ENCODE measurements at regions not wholly inside any gene's neighbourhood (a gene's known extent, or its start where the extent isn't known, plus 50 kb on each side); places are given as distances from the start of the nearest gene placed in this dataset.
"Not testable (repeated sequence)": the region's sequence is repeated elsewhere in the genome, so short reads cannot be mapped to it uniquely, and the experiment has no call there.

- H3K9me3 Mint-ChIP-seq: peaks cover 24% of the 10 kb centered on the region
- H3K36me3 Mint-ChIP-seq (ENCODE audit: low read depth): no peaks in the 10 kb centered on the region
- H3K4me3 Mint-ChIP-seq: no peak overlapping the region
- no peaks in the 10 kb centered on the region for H3K27me3 Mint-ChIP-seq (ENCODE audit: low read depth)
- H3K27ac Mint-ChIP-seq: no peak overlapping the region
- H3K4me1 Mint-ChIP-seq (ENCODE audit: low read depth): no peaks in the 10 kb centered on the region
- DNase-seq (ENCODE audit: low spot score): no peak
Observed at GRCh38 chr19:29154163-29154562, 58.8 kb downstream of the UQCRFS1 start.

GRCh38 chr19:29145756-29146155 lies 67.2 kb downstream of the UQCRFS1 start:
- H3K4me1 Mint-ChIP-seq (ENCODE audit: low read depth): no peaks in the 10 kb centered on the region
- no peak for DNase-seq (ENCODE audit: low spot score)
- H3K27ac Mint-ChIP-seq: no peak overlapping the region
- no peaks in the 10 kb centered on the region for H3K27me3 Mint-ChIP-seq (ENCODE audit: low read depth)
- H3K4me3 Mint-ChIP-seq: no peak overlapping the region
- H3K36me3 Mint-ChIP-seq (ENCODE audit: low read depth): peaks cover 1% of the 10 kb centered on the region
- H3K9me3 Mint-ChIP-seq: peaks cover 11% of the 10 kb centered on the region

- DNase-seq (ENCODE audit: low spot score): no peak
- H3K4me1 Mint-ChIP-seq (ENCODE audit: low read depth): no peaks in the 10 kb centered on the region
- no peak overlapping the region for H3K4me3 Mint-ChIP-seq
Observed at GRCh38 chr19:29143183-29143582, 69.8 kb downstream of the UQCRFS1 start.

DNA sequence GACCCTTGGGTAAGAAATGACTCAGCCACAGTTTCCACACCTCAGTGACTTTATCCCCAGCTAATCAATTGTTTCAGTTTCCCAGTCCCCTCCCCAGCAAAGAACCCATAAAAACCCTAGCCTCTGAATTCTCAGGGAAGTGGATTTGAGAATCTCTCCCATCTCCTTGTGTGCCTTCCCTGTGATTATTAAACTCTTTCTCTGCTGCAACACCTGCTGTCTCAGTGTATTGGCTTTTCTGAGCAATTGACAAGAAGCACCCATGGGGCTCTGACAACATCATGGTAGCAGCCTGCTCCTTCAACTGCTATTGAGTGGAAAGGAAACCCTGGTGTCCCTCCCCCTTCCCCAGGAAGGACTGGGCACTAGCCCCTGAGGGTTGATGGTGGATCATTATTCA lies 73.7 kb downstream of the UQCRFS1 start:
- Mint-ChIP-seq H3K36me3 (ENCODE audit: low read depth) (peaks cover 1% of the 10 kb centered on the region), H3K4me3 (no peak overlapping the region), H3K27me3 (ENCODE audit: low read depth) (no peaks in the 10 kb centered on the region), H3K4me1 (ENCODE audit: low read depth) (no peaks in the 10 kb centered on the region), H3K9me3 (peaks cover 48% of the 10 kb centered on the region), H3K27ac (no peak overlapping the region)
- no peak for DNase-seq (ENCODE audit: low spot score)

More at GRCh38 chr19:29143183-29143582, 69.8 kb downstream of the UQCRFS1 start:
- Mint-ChIP-seq H3K36me3 (ENCODE audit: low read depth) (peaks cover 1% of the 10 kb centered on the region), H3K9me3 (peaks cover 29% of the 10 kb centered on the region), H3K27me3 (ENCODE audit: low read depth) (no peaks in the 10 kb centered on the region), H3K27ac (no peak overlapping the region)

- not testable (repeated sequence) for H3K4me1 Mint-ChIP-seq (ENCODE audit: low read depth); H3K4me3 Mint-ChIP-seq; H3K27ac Mint-ChIP-seq; H3K27me3 Mint-ChIP-seq (ENCODE audit: low read depth); H3K36me3 Mint-ChIP-seq (ENCODE audit: low read depth); DNase-seq (ENCODE audit: low spot score)
- peaks cover 45% of the 10 kb centered on the region for H3K9me3 Mint-ChIP-seq
Observed at GRCh38 chr19:29138206-29138605, 74.7 kb downstream of the UQCRFS1 start.

DNA sequence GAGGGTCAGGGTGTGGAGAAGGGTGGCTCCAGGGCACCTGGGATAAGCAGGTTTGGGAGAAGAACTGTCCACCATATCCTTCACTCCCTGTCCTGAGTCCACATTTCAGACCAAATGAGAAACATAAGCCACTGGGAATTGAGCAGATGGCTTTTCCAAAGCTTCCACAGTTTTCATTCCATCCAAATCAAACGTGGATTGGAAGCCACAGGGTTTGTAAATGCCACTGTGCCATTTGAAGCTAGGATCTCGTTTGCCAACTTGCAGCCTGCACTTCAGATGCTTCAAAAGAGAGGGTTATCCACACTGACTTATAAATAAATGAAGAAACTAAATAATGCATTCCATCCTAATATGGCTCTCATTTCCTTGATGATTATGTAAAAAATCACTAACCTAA lies 81.5 kb downstream of the UQCRFS1 start:
- DNase-seq (ENCODE audit: low spot score): no peak
- Mint-ChIP-seq H3K27me3 (ENCODE audit: low read depth) (no peaks in the 10 kb centered on the region), H3K4me1 (ENCODE audit: low read depth) (no peaks in the 10 kb centered on the region), H3K36me3 (ENCODE audit: low read depth) (no peaks in the 10 kb centered on the region), H3K4me3 (no peak overlapping the region), H3K27ac (no peak overlapping the region), H3K9me3 (peaks cover 7% of the 10 kb centered on the region)

GRCh38 chr19:29129148-29129547 lies 83.8 kb downstream of the UQCRFS1 start:
- H3K27me3 Mint-ChIP-seq (ENCODE audit: low read depth): no peaks in the 10 kb centered on the region
- no peak overlapping the region for H3K27ac Mint-ChIP-seq
- peaks cover 5% of the 10 kb centered on the region for H3K9me3 Mint-ChIP-seq
- no peak for DNase-seq (ENCODE audit: low spot score)
- H3K36me3 Mint-ChIP-seq (ENCODE audit: low read depth): no peaks in the 10 kb centered on the region
- no peak overlapping the region for H3K4me3 Mint-ChIP-seq
- no peaks in the 10 kb centered on the region for H3K4me1 Mint-ChIP-seq (ENCODE audit: low read depth)

- no peak overlapping the region for H3K27ac Mint-ChIP-seq
- no peak for DNase-seq (ENCODE audit: low spot score)
- H3K9me3 Mint-ChIP-seq: peaks cover 5% of the 10 kb centered on the region
- H3K27me3 Mint-ChIP-seq (ENCODE audit: low read depth): no peaks in the 10 kb centered on the region
- no peaks in the 10 kb centered on the region for H3K36me3 Mint-ChIP-seq (ENCODE audit: low read depth)
- no peaks in the 10 kb centered on the region for H3K4me1 Mint-ChIP-seq (ENCODE audit: low read depth)
- H3K4me3 Mint-ChIP-seq: no peak overlapping the region
Observed at GRCh38 chr19:29128203-29128602, 84.7 kb downstream of the UQCRFS1 start.

- no peak for DNase-seq (ENCODE audit: low spot score)
- no peaks in the 10 kb centered on the region for H3K36me3 Mint-ChIP-seq (ENCODE audit: low read depth)
- H3K27ac Mint-ChIP-seq: no peak overlapping the region
- peaks cover 5% of the 10 kb centered on the region for H3K9me3 Mint-ChIP-seq
- no peaks in the 10 kb centered on the region for H3K4me1 Mint-ChIP-seq (ENCODE audit: low read depth)
- H3K27me3 Mint-ChIP-seq (ENCODE audit: low read depth): no peaks in the 10 kb centered on the region
- no peak overlapping the region for H3K4me3 Mint-ChIP-seq
Observed at GRCh38 chr19:29122185-29122584, 90.8 kb downstream of the UQCRFS1 start.

DNA sequence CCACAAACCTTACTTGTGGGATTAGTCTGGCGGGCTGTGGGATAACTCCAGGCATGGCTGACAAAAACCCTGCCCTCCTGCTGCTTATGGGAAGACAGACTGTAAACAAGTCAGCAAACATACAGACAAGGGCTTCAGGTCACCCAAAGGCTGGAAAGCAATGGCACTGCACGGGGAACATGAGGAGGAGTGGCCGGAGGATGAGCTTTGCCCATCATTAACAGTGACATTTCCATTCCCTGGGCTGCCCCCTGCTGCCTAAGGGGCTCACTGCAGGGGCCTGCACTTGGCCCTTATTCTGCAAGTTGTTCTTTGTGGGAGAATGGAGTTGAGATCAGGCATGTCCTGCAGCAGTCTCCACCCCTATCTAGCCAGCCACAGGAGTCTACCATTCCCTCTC lies 91.3 kb downstream of the UQCRFS1 start:
- no peaks in the 10 kb centered on the region for H3K27me3 Mint-ChIP-seq (ENCODE audit: low read depth)
- H3K4me1 Mint-ChIP-seq (ENCODE audit: low read depth): no peaks in the 10 kb centered on the region

GRCh38 chr19:29120466-29120865 lies 92.5 kb downstream of the UQCRFS1 start:
- Mint-ChIP-seq H3K4me3 (no peak overlapping the region), H3K27ac (no peak overlapping the region), H3K27me3 (ENCODE audit: low read depth) (no peaks in the 10 kb centered on the region), H3K4me1 (ENCODE audit: low read depth) (no peaks in the 10 kb centered on the region), H3K9me3 (peaks cover 5% of the 10 kb centered on the region), H3K36me3 (ENCODE audit: low read depth) (no peaks in the 10 kb centered on the region)
- no peak for DNase-seq (ENCODE audit: low spot score)

More for the DNA sequence above, 91.3 kb downstream of the UQCRFS1 start:
- Mint-ChIP-seq H3K4me3 (no peak overlapping the region), H3K9me3 (peaks cover 5% of the 10 kb centered on the region), H3K27ac (no peak overlapping the region), H3K36me3 (ENCODE audit: low read depth) (no peaks in the 10 kb centered on the region)
- DNase-seq (ENCODE audit: low spot score): no peak

GRCh38 chr19:29119590-29119989 lies 93.4 kb downstream of the UQCRFS1 start:
- Mint-ChIP-seq H3K27ac (no peak overlapping the region), H3K4me3 (no peak overlapping the region), H3K36me3 (ENCODE audit: low read depth) (no peaks in the 10 kb centered on the region), H3K9me3 (no peaks in the 10 kb centered on the region), H3K27me3 (ENCODE audit: low read depth) (no peaks in the 10 kb centered on the region), H3K4me1 (ENCODE audit: low read depth) (no peaks in the 10 kb centered on the region)
- DNase-seq (ENCODE audit: low spot score): no peak

- H3K27ac Mint-ChIP-seq: no peak overlapping the region
- no peak overlapping the region for H3K4me3 Mint-ChIP-seq
- H3K36me3 Mint-ChIP-seq (ENCODE audit: low read depth): no peaks in the 10 kb centered on the region
- H3K9me3 Mint-ChIP-seq: no peaks in the 10 kb centered on the region
- no peak for DNase-seq (ENCODE audit: low spot score)
- H3K4me1 Mint-ChIP-seq (ENCODE audit: low read depth): no peaks in the 10 kb centered on the region
- H3K27me3 Mint-ChIP-seq (ENCODE audit: low read depth): no peaks in the 10 kb centered on the region
Observed at GRCh38 chr19:29118389-29118788, 94.6 kb downstream of the UQCRFS1 start.

- Mint-ChIP-seq H3K36me3 (ENCODE audit: low read depth) (no peaks in the 10 kb centered on the region), H3K4me1 (ENCODE audit: low read depth) (no peaks in the 10 kb centered on the region), H3K27ac (no peak overlapping the region), H3K4me3 (no peak overlapping the region), H3K27me3 (ENCODE audit: low read depth) (no peaks in the 10 kb centered on the region), H3K9me3 (no peaks in the 10 kb centered on the region)
- DNase-seq (ENCODE audit: low spot score): no peak
Observed at GRCh38 chr19:29117926-29118325, 95.0 kb downstream of the UQCRFS1 start.

DNA sequence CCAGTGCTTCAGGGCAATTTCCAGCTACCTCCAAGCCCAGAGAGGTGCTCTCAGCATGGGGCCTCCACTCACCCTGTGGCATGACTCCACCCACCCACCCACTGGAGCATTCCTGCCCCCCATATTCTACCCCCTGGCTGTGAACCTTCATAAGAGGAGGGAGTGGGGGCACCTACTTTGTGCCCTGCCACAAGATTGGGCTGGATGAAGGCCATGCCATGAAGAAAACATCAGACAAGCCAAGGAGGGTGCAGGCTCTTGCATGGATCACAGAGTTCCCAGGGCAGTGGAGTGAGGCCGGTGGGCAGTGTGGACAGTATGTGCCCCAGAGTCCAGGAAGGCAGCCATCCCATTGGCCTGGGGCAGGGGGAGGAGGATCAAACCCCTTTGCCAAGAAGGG lies 97.8 kb downstream of the UQCRFS1 start:
- Mint-ChIP-seq H3K4me1 (ENCODE audit: low read depth) (no peaks in the 10 kb centered on the region), H3K4me3 (no peak overlapping the region), H3K27ac (no peak overlapping the region)

More for the DNA sequence above, 97.8 kb downstream of the UQCRFS1 start:
- Mint-ChIP-seq H3K9me3 (no peaks in the 10 kb centered on the region), H3K27me3 (ENCODE audit: low read depth) (no peaks in the 10 kb centered on the region), H3K36me3 (ENCODE audit: low read depth) (no peaks in the 10 kb centered on the region)
- DNase-seq (ENCODE audit: low spot score): no peak
